ENCODE measurements at regions not wholly inside any gene's neighbourhood (a gene's known extent, or its start where the extent isn't known, plus 50 kb on each side); places are given as distances from the start of the nearest gene placed in this dataset.
"Not testable (repeated sequence)": the region's sequence is repeated elsewhere in the genome, so short reads cannot be mapped to it uniquely, and the experiment has no call there.

DNA sequence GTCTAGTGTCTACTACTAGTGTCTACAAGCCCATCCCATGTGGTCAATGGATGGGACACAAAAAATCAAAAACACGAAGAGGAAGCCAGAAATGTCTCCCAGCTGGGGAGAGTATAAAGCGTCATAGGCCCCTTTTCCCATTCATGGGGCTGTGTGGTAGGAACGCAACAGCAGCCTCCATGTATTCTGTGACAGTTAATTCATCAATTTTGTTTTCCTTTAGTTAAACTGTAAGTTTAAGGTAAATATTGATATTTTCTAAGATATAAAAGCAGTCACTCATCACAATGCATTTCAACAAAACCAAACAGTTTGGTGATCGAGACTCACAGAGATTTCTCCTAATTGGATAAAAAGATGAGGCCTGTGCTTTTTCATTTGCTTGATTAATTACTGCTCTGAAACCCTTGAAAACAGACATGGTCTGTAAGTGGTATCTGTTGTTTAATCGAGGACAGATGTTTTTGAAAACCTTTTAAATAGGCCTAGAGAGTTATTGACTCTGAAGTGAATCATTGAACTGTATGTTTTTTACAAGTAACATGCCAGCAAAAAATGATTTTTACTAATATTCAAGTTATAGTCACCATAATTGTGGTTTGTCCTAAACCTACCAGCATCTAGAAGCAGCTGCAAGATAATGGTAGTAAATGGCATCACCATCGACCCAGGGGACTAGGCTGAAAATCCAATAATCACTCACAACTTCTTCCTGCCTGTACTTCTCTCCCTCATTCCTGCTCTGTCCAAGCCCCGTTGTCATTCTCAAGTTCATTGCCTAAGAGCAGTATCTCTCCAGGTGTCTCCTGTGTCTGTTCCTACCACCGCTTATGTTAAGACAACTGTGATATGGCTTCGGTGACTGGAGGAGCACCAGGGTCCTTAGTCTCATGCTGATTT lies 87.7 kb upstream of the SHISA3 start:
- 74 to 77% methylated on average over 9 of the region's 9 CpGs for WGBS, 2 donors
- H3K4me3 ChIP-seq (ENCODE audit: low read depth, poor library complexity, severe bottlenecking), result no peak overlapping the region
- intact Hi-C loops (cut with DNase I; ENCODE audit: low total_unique reads), result no loop called here
- no peak for DNase-seq (ENCODE audit: low spot score in 2 of 2)
- TF ChIP-seq POLR2A (IDR thresholded peaks at IDR 0.05) (no peak), CTCF (IDR thresholded peaks at IDR 0.05) (no peak)

GRCh38 chr4:42310358-42310757 lies 86.9 kb upstream of the SHISA3 start:
- 50 to 58% methylated on average over 5 of the region's 5 CpGs for WGBS, 2 donors
- TF ChIP-seq POLR2A (IDR thresholded peaks at IDR 0.05) (no peak), CTCF (IDR thresholded peaks at IDR 0.05) (no peak)
- no peak for DNase-seq (ENCODE audit: low spot score in 2 of 2)
- intact Hi-C loops (cut with DNase I; ENCODE audit: low total_unique reads), result no loop called here
- H3K4me3 ChIP-seq (ENCODE audit: low read depth, poor library complexity, severe bottlenecking), result no peak overlapping the region

- no peak for TF ChIP-seq POLR2A (IDR thresholded peaks at IDR 0.05)
- no peak for TF ChIP-seq CTCF (IDR thresholded peaks at IDR 0.05)
- intact Hi-C loops (cut with DNase I; ENCODE audit: low total_unique reads), result no loop called here
- 84 to 88% methylated on average over 5 of the region's 5 CpGs for WGBS, 2 donors
Observed at GRCh38 chr4:42310806-42311205, 86.5 kb upstream of the SHISA3 start.

DNA sequence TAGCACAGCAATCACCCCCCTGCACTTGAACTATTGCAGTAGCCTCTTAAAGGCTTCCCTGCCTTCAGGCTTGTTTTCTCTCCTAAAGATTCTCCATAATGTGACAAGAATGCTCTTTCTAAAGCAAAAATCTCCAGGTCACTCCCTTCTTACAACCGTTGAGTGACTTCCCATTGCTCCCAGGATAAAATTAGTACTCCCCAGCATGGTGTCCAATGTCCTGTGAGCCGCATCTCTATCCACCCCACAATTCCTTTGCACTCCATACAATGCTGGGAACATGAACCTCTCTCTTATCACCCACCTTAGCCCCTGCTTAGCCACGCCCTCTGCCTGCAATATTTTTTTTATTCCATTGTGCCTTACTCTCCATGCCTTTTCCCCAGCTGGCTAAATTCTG lies 85.7 kb upstream of the SHISA3 start:
- DNase-seq (ENCODE audit: low spot score in 2 of 2), result no peak

More at GRCh38 chr4:42310806-42311205, 86.5 kb upstream of the SHISA3 start:
- no peak for DNase-seq (ENCODE audit: low spot score in 2 of 2)
- no peak overlapping the region for H3K4me3 ChIP-seq (ENCODE audit: low read depth, poor library complexity, severe bottlenecking)

GRCh38 chr4:42313420-42313819 lies 83.9 kb upstream of the SHISA3 start:
- H3K4me3 ChIP-seq (ENCODE audit: low read depth, poor library complexity, severe bottlenecking); intact Hi-C loops (cut with DNase I; ENCODE audit: low total_unique reads); DNase-seq (ENCODE audit: low spot score in 2 of 2): not testable (repeated sequence)
- 82 to 83% methylated on average over 6 of the region's 6 CpGs for WGBS, 2 donors

More for the DNA sequence above, 85.7 kb upstream of the SHISA3 start:
- no peak overlapping the region for H3K4me3 ChIP-seq (ENCODE audit: low read depth, poor library complexity, severe bottlenecking)
- TF ChIP-seq CTCF (IDR thresholded peaks at IDR 0.05), result no peak
- TF ChIP-seq POLR2A (IDR thresholded peaks at IDR 0.05), result no peak
- intact Hi-C loops (cut with DNase I; ENCODE audit: low total_unique reads), result no loop called here
- 70 to 77% methylated on average over 3 of the region's 3 CpGs for WGBS, 2 donors

- WGBS, 2 donors, result 91 to 93% methylated on average over 16 of the region's 16 CpGs
- intact Hi-C loops (cut with DNase I; ENCODE audit: low total_unique reads), result no loop called here
- no peak for DNase-seq (ENCODE audit: low spot score in 2 of 2)
- H3K4me3 ChIP-seq (ENCODE audit: low read depth, poor library complexity, severe bottlenecking), result no peak overlapping the region
- TF ChIP-seq POLR2A (IDR thresholded peaks at IDR 0.05) (no peak), CTCF (IDR thresholded peaks at IDR 0.05) (no peak)
Observed at GRCh38 chr4:42313872-42314271, 83.4 kb upstream of the SHISA3 start.
